ENCODE measurements at regions not wholly inside any gene's neighbourhood (a gene's known extent, or its start where the extent isn't known, plus 50 kb on each side); places are given as distances from the start of the nearest gene placed in this dataset.
"Not testable (repeated sequence)": the region's sequence is repeated elsewhere in the genome, so short reads cannot be mapped to it uniquely, and the experiment has no call there.

- not testable (repeated sequence) for H3K9me3 ChIP-seq (ENCODE audit: control insufficient read depth in 4 of 4, low read length in 3 of 4); H3K9ac ChIP-seq (ENCODE audit: low read depth in 1 of 2, low read length in 2 of 2); H3K36me3 ChIP-seq (ENCODE audit: control insufficient read depth in 4 of 4, insufficient read depth in 3 of 4, low read depth in 1 of 4, low read length in 3 of 4); H3K4me3 ChIP-seq (ENCODE audit: low read depth in 1 of 3, low read length in 3 of 3); DNase-seq (ENCODE audit: low spot score); H3K27me3 ChIP-seq (ENCODE audit: control insufficient read depth in 4 of 4, insufficient read depth in 4 of 4, low read length in 3 of 4); H3K4me1 ChIP-seq (ENCODE audit: control insufficient read depth in 4 of 4, insufficient read depth in 4 of 4, low read length in 3 of 4); H3K27ac ChIP-seq (ENCODE audit: low read depth in 1 of 2, low read length in 2 of 2)
- 92% methylated on average over 22 of the region's 23 CpGs for WGBS
Observed at GRCh38 chr16:31975826-31976419, 102.3 kb downstream of the ZNF267 start.

- H3K36me3 ChIP-seq (ENCODE audit: control insufficient read depth in 4 of 4, insufficient read depth in 3 of 4, low read depth in 1 of 4, low read length in 3 of 4); H3K4me1 ChIP-seq (ENCODE audit: control insufficient read depth in 4 of 4, insufficient read depth in 4 of 4, low read length in 3 of 4); H3K27ac ChIP-seq (ENCODE audit: low read depth in 1 of 2, low read length in 2 of 2); H3K27me3 ChIP-seq (ENCODE audit: control insufficient read depth in 4 of 4, insufficient read depth in 4 of 4, low read length in 3 of 4); DNase-seq (ENCODE audit: low spot score); H3K9ac ChIP-seq (ENCODE audit: low read depth in 1 of 2, low read length in 2 of 2); H3K9me3 ChIP-seq (ENCODE audit: control insufficient read depth in 4 of 4, low read length in 3 of 4); H3K4me3 ChIP-seq (ENCODE audit: low read depth in 1 of 3, low read length in 3 of 3): not testable (repeated sequence)
- WGBS, result 83% methylated on average over 4 of the region's 8 CpGs
Observed at GRCh38 chr16:31978463-31978862, 104.9 kb downstream of the ZNF267 start.

- not testable (repeated sequence) for DNase-seq (ENCODE audit: low spot score); H3K9me3 ChIP-seq (ENCODE audit: control insufficient read depth in 4 of 4, low read length in 3 of 4); H3K9ac ChIP-seq (ENCODE audit: low read depth in 1 of 2, low read length in 2 of 2); H3K36me3 ChIP-seq (ENCODE audit: control insufficient read depth in 4 of 4, insufficient read depth in 3 of 4, low read depth in 1 of 4, low read length in 3 of 4); H3K27me3 ChIP-seq (ENCODE audit: control insufficient read depth in 4 of 4, insufficient read depth in 4 of 4, low read length in 3 of 4); H3K4me1 ChIP-seq (ENCODE audit: control insufficient read depth in 4 of 4, insufficient read depth in 4 of 4, low read length in 3 of 4); H3K27ac ChIP-seq (ENCODE audit: low read depth in 1 of 2, low read length in 2 of 2); H3K4me3 ChIP-seq (ENCODE audit: low read depth in 1 of 3, low read length in 3 of 3)
- 85% methylated on average over 30 of the region's 34 CpGs for WGBS
Observed at GRCh38 chr16:31981739-31982138, 108.1 kb downstream of the ZNF267 start.

- H3K4me1 ChIP-seq (ENCODE audit: control insufficient read depth in 4 of 4, insufficient read depth in 4 of 4, low read length in 3 of 4); H3K9ac ChIP-seq (ENCODE audit: low read depth in 1 of 2, low read length in 2 of 2); H3K36me3 ChIP-seq (ENCODE audit: control insufficient read depth in 4 of 4, insufficient read depth in 3 of 4, low read depth in 1 of 4, low read length in 3 of 4); DNase-seq (ENCODE audit: low spot score); H3K27ac ChIP-seq (ENCODE audit: low read depth in 1 of 2, low read length in 2 of 2); H3K4me3 ChIP-seq (ENCODE audit: low read depth in 1 of 3, low read length in 3 of 3); H3K27me3 ChIP-seq (ENCODE audit: control insufficient read depth in 4 of 4, insufficient read depth in 4 of 4, low read length in 3 of 4); H3K9me3 ChIP-seq (ENCODE audit: control insufficient read depth in 4 of 4, low read length in 3 of 4): not testable (repeated sequence)
- WGBS, result 81% methylated on average over 8 of the region's 8 CpGs
Observed at GRCh38 chr16:31982986-31983385, 109.4 kb downstream of the ZNF267 start.

- H3K27me3 ChIP-seq (ENCODE audit: control insufficient read depth in 4 of 4, insufficient read depth in 4 of 4, low read length in 3 of 4); H3K4me1 ChIP-seq (ENCODE audit: control insufficient read depth in 4 of 4, insufficient read depth in 4 of 4, low read length in 3 of 4); H3K9ac ChIP-seq (ENCODE audit: low read depth in 1 of 2, low read length in 2 of 2); H3K36me3 ChIP-seq (ENCODE audit: control insufficient read depth in 4 of 4, insufficient read depth in 3 of 4, low read depth in 1 of 4, low read length in 3 of 4); H3K9me3 ChIP-seq (ENCODE audit: control insufficient read depth in 4 of 4, low read length in 3 of 4); DNase-seq (ENCODE audit: low spot score); H3K27ac ChIP-seq (ENCODE audit: low read depth in 1 of 2, low read length in 2 of 2); H3K4me3 ChIP-seq (ENCODE audit: low read depth in 1 of 3, low read length in 3 of 3): not testable (repeated sequence)
- 66% methylated on average over 3 of the region's 5 CpGs for WGBS
Observed at GRCh38 chr16:31983666-31984065, 110.1 kb downstream of the ZNF267 start.

GRCh38 chr16:31986895-31987294, 113.3 kb downstream of the ZNF267 start:
- H3K27ac ChIP-seq (ENCODE audit: low read depth in 1 of 2, low read length in 2 of 2); H3K4me3 ChIP-seq (ENCODE audit: low read depth in 1 of 3, low read length in 3 of 3); H3K9ac ChIP-seq (ENCODE audit: low read depth in 1 of 2, low read length in 2 of 2); H3K36me3 ChIP-seq (ENCODE audit: control insufficient read depth in 4 of 4, insufficient read depth in 3 of 4, low read depth in 1 of 4, low read length in 3 of 4); H3K27me3 ChIP-seq (ENCODE audit: control insufficient read depth in 4 of 4, insufficient read depth in 4 of 4, low read length in 3 of 4); H3K4me1 ChIP-seq (ENCODE audit: control insufficient read depth in 4 of 4, insufficient read depth in 4 of 4, low read length in 3 of 4); H3K9me3 ChIP-seq (ENCODE audit: control insufficient read depth in 4 of 4, low read length in 3 of 4); DNase-seq (ENCODE audit: low spot score): not testable (repeated sequence)
- 85% methylated on average over 6 of the region's 6 CpGs for WGBS

- not testable (repeated sequence) for H3K9me3 ChIP-seq (ENCODE audit: control insufficient read depth in 4 of 4, low read length in 3 of 4); H3K36me3 ChIP-seq (ENCODE audit: control insufficient read depth in 4 of 4, insufficient read depth in 3 of 4, low read depth in 1 of 4, low read length in 3 of 4); H3K9ac ChIP-seq (ENCODE audit: low read depth in 1 of 2, low read length in 2 of 2); H3K27ac ChIP-seq (ENCODE audit: low read depth in 1 of 2, low read length in 2 of 2); H3K4me3 ChIP-seq (ENCODE audit: low read depth in 1 of 3, low read length in 3 of 3); DNase-seq (ENCODE audit: low spot score); H3K27me3 ChIP-seq (ENCODE audit: control insufficient read depth in 4 of 4, insufficient read depth in 4 of 4, low read length in 3 of 4); H3K4me1 ChIP-seq (ENCODE audit: control insufficient read depth in 4 of 4, insufficient read depth in 4 of 4, low read length in 3 of 4)
- 14% methylated on average over 8 of the region's 23 CpGs for WGBS
Observed at GRCh38 chr16:31988595-31989581, 115.3 kb downstream of the ZNF267 start.

- 87% methylated on average over 7 of the region's 7 CpGs for WGBS
- not testable (repeated sequence) for H3K4me3 ChIP-seq (ENCODE audit: low read depth in 1 of 3, low read length in 3 of 3); H3K9ac ChIP-seq (ENCODE audit: low read depth in 1 of 2, low read length in 2 of 2); H3K4me1 ChIP-seq (ENCODE audit: control insufficient read depth in 4 of 4, insufficient read depth in 4 of 4, low read length in 3 of 4); H3K36me3 ChIP-seq (ENCODE audit: control insufficient read depth in 4 of 4, insufficient read depth in 3 of 4, low read depth in 1 of 4, low read length in 3 of 4); H3K9me3 ChIP-seq (ENCODE audit: control insufficient read depth in 4 of 4, low read length in 3 of 4); H3K27ac ChIP-seq (ENCODE audit: low read depth in 1 of 2, low read length in 2 of 2); H3K27me3 ChIP-seq (ENCODE audit: control insufficient read depth in 4 of 4, insufficient read depth in 4 of 4, low read length in 3 of 4); DNase-seq (ENCODE audit: low spot score)
Observed at GRCh38 chr16:31990261-31990660, 116.7 kb downstream of the ZNF267 start.

All from liver (tissue), 6 donors.